HPDE6-E6E7 (cell line): ENCODE measurements at regions not wholly inside any gene's neighbourhood (a gene's known extent, or its start where the extent isn't known, plus 50 kb on each side); places are given as distances from the start of the nearest gene placed in this dataset.
"Not testable (repeated sequence)": the region's sequence is repeated elsewhere in the genome, so short reads cannot be mapped to it uniquely, and the experiment has no call there.

Source experiments
- DNase-seq: peaks from one replicate; pipeline ENCODE4 v3.0.0; 2011; ENCODE audit warnings: missing footprints; ENCODE audit errors: extremely low spot score

DNA sequence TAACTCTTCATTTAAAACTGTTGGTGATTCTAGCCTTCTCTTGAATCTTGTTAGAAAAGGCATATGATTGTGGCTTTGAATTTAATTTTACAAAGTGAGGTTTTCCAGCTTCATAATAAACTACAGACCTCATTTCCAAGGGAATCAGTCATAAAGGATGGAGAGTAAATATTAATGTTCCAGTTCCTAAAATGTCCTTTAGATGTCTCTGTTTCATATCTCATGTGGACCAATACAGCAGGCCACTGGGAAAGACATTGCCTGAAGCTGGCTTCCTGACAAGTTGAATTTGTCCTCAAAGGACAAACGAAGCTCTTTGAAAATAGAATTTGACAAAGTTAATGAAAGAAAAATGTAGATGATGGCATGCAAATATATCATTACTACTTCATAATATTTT lies 125.4 kb downstream of the ZNF330 start:
- DNase-seq: peak; percentile 23

DNA sequence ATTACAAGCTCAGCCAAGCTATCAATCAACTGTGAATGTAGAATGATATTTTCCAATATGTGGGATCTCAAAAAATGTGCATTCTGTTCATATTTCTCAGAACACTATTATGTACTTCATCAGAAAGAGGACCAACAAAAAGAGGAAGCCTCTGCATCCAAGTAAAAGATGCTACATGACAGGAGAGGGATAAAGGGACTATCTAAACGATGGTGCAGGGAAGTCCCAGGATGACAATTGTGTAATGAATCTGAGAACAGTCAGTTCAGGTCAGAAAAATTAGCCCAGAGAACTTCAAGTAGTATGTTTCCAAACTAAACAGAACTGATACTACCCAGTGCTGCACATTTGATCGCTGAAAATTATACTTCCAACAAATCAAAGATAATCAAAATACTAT lies 127.0 kb downstream of the ZNF330 start:
- DNase-seq: no peak

- no peak for DNase-seq
Observed at GRCh38 chr4:141348125-141348524, 127.4 kb downstream of the ZNF330 start.

DNA sequence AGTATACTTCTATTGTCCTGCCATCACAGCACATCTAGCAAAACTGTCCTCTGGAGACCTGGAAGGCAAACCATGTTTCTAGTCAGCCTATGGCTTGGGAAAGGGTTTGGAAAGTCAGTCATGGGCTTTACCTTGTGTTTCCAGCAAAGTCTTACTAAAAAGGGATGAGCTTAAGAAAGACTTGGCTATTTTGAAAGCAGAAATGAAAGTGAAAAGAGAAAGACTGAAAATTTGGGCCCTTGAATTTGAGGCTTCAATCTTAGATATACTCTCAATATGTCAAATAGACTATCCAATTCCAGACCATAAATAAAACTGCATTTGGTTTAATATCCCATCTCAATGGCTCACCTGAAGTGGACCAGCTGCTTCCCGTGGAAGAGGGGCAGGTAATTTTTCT lies 127.9 kb downstream of the ZNF330 start:
- DNase-seq: no peak

DNA sequence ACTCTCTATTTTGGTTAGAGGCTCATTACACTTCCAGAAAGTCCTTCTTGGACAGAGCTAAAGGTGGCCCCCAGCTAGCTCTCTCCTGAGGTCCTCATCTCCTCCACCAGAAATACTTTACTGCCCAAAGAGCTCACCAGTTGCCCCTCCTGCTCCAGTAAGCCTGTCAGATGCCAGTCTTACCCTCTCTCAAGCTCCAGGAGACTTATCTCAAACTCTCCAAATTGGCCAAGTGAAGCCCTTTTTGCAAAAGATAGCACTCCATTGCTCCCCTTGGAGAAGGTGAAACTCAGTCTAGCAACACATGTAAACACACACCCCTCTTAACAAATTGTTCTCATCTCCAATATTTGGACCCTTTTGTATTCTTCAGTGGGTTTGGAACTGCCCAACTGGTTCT lies 128.5 kb downstream of the ZNF330 start:
- no peak for DNase-seq

- no peak for DNase-seq
Observed at GRCh38 chr4:141350122-141350905, 129.6 kb downstream of the ZNF330 start.

- DNase-seq: no peak
Observed at GRCh38 chr4:141352331-141352730, 131.6 kb downstream of the ZNF330 start.

GRCh38 chr4:141352909-141353525 lies 132.3 kb downstream of the ZNF330 start:
- DNase-seq: no peak

DNA sequence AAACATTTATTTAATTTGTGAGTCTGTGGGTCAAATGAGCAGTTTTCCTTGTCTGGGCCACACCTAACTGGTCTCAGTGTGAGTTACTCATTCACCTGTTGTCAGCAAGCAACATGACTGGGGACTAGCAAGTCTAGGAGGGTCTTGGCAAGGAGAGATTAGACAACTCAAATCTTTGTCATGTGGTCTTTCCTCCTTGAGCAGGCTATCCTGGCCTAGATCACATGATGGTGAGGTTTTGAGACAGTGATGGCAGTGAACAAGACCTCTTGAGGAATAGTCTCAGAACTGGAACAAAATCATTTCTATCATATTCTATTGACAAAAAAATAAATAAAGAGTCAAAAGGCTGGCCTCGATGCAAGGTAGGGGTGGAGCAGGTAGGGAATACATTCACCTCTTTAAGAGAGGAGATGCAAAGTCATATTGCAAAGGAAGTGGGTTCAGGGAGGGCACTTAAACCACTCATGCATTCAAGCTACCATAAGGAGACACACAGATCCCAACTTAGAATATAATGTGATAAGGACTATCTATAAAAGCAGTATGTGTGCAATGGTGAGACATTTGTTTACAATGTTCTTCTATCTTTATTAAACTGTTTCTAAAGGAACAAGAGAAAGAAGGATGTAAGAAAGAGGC lies 135.7 kb downstream of the ZNF330 start:
- no peak for DNase-seq

GRCh38 chr4:141356963-141357335 lies 136.3 kb downstream of the ZNF330 start:
- DNase-seq: no peak

- not testable (repeated sequence) for DNase-seq
Observed at GRCh38 chr4:141368241-141368640, 147.5 kb downstream of the ZNF330 start.

- DNase-seq: no peak
Observed at GRCh38 chr4:141371206-141371605, 150.5 kb downstream of the ZNF330 start.

GRCh38 chr4:141375855-141376254 lies 155.2 kb downstream of the ZNF330 start:
- peak; percentile 83 for DNase-seq

GRCh38 chr4:141376769-141377168 lies 156.1 kb downstream of the ZNF330 start:
- DNase-seq: no peak

DNA sequence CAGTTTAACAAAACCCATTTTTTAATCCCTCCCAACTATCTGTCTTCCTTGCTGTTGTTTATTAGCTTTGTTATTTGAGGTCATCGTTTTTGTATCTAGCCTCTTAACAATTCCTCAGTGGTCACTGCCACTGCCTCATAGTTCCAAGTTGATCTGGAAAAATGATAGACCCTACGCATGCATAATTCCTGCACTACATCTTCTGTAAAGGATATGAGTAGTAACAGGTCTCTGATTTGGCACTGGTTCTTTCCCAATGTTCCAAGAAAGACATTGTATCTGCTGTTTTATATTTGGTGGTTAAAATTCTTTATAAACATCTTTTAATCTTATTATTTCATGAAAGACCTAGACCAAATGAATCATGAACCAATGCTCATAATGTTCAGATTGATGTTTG lies 166.6 kb downstream of the ZNF330 start:
- no peak for DNase-seq

DNA sequence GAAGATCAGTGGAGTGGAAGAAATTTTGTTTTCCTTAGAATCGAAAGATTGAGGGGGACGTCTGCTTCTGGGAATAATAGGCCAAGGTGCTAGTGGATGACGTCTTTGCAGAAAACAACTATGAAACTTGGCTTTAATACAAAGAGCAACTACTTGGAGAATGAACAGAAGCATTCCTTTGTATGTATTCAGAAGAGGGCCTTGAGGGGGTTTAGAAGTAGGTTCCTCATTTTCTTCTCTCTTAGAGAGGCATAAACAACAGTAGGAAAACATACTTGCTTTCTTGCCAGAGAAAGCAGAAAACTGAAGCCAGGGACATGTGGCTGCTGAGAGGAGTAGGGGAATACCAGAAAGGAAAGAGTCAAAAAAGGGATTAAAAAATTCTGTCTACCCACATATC lies 167.8 kb downstream of the ZNF330 start:
- DNase-seq: no peak

GRCh38 chr4:141389649-141390048 lies 169.0 kb downstream of the ZNF330 start:
- DNase-seq: no peak

DNA sequence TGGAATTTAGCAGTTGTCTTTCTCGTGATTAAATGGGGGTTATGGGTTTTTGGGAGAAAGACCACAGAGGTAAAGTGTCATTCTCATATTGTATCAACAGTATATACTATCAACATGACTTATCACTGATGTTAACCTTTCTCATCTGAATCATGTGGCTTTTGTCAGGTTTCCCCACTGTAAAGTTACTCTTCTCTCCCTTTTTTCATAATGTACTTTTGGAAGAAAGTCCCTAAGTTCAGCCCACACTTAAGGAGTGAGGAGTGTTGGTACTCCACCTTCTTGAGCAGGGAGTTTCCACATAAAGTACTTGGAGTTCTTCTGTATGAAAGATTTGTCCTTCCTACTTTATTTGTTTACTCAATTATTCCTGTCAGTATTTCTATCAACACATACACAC lies 169.9 kb downstream of the ZNF330 start:
- DNase-seq: no peak

DNA sequence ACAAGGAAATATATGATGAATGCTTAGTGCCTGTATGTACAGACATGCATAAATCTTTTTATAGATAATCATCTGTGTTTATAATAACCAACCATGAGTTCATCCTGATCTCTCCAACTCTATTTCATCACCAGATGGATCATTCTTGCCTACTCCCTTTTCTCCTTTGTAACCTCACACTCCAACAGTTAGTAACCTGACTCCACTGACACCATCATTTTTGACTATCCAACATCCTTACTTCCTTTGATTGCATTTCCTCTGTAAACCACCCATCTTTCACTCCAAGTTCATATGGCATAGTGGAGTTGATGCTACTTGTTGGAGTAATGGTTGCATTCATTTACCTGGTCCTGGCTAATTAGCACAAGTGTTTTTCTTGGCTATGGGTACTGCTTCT lies 170.6 kb downstream of the ZNF330 start:
- no peak for DNase-seq

GRCh38 chr4:141391771-141392170 lies 171.1 kb downstream of the ZNF330 start:
- no peak for DNase-seq

GRCh38 chr4:141395246-141395830 lies 174.6 kb downstream of the ZNF330 start:
- DNase-seq: no peak

DNA sequence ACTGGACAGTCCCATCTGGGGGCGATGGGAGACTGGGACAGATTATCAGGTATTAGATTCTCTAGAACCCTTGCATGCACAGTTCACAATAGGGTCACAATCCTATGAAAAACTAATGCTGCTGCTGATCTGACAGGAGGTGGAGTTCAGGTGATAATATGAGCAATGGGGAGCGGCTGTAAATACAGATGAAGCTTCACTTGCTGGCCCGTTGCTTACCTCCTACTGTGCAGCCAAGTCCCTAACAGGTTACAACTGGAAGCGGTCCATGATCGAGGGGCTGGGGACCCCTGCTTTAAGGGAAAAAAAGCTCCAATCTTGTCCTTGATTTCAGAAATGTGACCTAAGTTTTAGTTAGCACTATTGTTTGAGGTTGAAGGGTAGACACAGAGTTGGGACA lies 175.2 kb downstream of the ZNF330 start:
- no peak for DNase-seq

DNA sequence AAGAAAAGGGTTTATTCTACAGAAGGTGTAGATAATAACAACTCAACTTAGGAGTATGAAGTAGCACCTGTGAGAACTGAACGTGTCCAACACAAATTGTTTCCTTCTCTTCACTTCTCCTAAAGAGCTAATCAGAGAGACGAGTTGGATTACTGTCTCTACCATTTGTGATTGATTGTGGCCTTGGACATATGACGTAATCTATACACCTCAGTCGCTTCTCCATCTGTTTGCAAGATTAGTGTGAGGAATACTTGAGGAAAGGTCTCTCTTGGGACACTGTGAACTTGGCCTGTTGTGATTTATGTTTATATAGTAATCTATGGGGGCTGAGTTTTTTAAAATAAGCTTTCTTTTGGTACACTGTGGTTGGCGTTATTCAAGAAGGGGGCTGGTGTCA lies 182.0 kb downstream of the ZNF330 start:
- DNase-seq: no peak
